ENCODE measurements at regions not wholly inside any gene's neighbourhood (a gene's known extent, or its start where the extent isn't known, plus 50 kb on each side); places are given as distances from the start of the nearest gene placed in this dataset.

DNA sequence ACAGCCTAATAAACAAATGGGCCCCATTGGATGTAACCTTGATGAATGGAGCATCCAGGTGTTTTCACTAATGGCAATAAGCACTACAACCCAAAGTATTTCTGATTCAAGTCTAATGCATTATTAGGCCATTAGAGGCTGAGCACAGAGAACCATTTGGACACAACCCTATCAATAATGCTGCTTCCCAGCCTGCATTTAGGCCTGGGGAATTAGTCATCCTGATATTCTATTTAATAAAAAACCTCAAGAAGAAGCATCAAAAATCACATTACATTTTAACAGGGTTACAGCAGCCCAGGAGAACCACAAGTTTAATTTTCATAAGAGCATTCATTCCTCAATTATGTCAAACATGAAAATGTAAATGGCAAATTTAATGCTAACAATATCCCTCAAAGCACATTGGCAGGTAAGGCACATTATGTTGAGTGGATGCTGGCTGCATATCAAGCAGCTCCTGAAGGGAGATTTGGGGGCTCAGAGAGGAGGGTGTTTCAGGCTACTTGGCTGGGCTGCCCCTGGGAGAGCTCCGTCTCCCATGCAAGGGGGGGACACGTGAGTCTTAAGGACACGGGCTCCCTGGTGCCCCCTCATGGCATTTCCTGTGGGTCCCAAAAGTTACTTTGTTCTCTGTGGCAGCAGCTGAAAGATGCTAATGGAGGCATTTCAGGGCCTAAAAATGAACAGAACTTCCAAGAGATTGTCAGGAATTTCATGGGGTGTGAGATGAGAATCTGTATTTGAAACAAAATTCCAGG is 143.4 kb downstream of the HERPUD2 start:
- no peak overlapping the region for H4K5ac ChIP-seq (ENCODE audit: low read depth, low read length)
- H4K91ac ChIP-seq (ENCODE audit: insufficient read depth, low read depth, low read length) = no peak overlapping the region
- no peak overlapping the region for H2BK5ac ChIP-seq (ENCODE audit: low read depth, low read length, poor library complexity, severe bottlenecking)
- no peaks in the 10 kb centered on the region for H3K4me1 ChIP-seq (ENCODE audit: control insufficient read depth, insufficient read depth, low read length)
- no peak overlapping the region for H3K18ac ChIP-seq (ENCODE audit: low read depth, low read length)
- H2BK20ac ChIP-seq (ENCODE audit: low read depth, low read length) = no peak overlapping the region
- H4K20me1 ChIP-seq (ENCODE audit: insufficient read depth, low read length) = no peaks in the 10 kb centered on the region
- no peaks in the 10 kb centered on the region for H3K9me3 ChIP-seq (ENCODE audit: control insufficient read depth, insufficient read depth, low read length)
- no peak overlapping the region for H3K27ac ChIP-seq (ENCODE audit: insufficient read depth, low read length)
- H3K4ac ChIP-seq (ENCODE audit: low read depth, low read length) = no peak overlapping the region
- no peaks in the 10 kb centered on the region for H3K9me1 ChIP-seq (ENCODE audit: insufficient read depth, low read length)
- in situ Hi-C loops (cut with MboI; ENCODE audit: low sequenced_read_pairs) = no loop called here
- H3K27me3 ChIP-seq (ENCODE audit: control insufficient read depth, insufficient read depth, low read length) = peaks cover 35% of the 10 kb centered on the region
- no peak overlapping the region for H3K9ac ChIP-seq (ENCODE audit: low read depth, low read length)
- H2AFZ ChIP-seq (replicated peaks; ENCODE audit: low read length, poor library complexity) = no peak overlapping the region
- H4K8ac ChIP-seq (ENCODE audit: low read depth in 2 of 2, low read length in 2 of 2) = no peak overlapping the region
- dilution Hi-C loops (cut with HindIII; ENCODE audit: low sequenced_read_pairs, unreplicated experiment) = no loop called here
- H2AK5ac ChIP-seq (ENCODE audit: low read depth, low read length) = no peak overlapping the region
- intact Hi-C loops (cut with micrococcal nuclease) = no loop called here
- no peak overlapping the region for H3K4me3 ChIP-seq (ENCODE audit: insufficient read depth, low read depth, low read length)
- H3K4me2 ChIP-seq (ENCODE audit: low read depth, low read length) = no peak overlapping the region
- WGBS, 2 experiments (ENCODE audit: extremely low coverage in 2 of 2, insufficient read length in 1 of 2) = no CpG with 5 or more reads among the region's 3 CpGs
- no peaks in the 10 kb centered on the region for H3K36me3 ChIP-seq (ENCODE audit: control insufficient read depth, insufficient read depth, low read length)
- no peak overlapping the region for H2BK120ac ChIP-seq (ENCODE audit: low read depth, low read length)
- BruUV-seq (replicated peaks) = no TSS peak
- no peak overlapping the region for H3K14ac ChIP-seq (replicated peaks; ENCODE audit: low read depth, low read length)
- no peak overlapping the region for H3K23ac ChIP-seq (ENCODE audit: low read depth, low read length)
- H2AK9ac ChIP-seq (replicated peaks; ENCODE audit: low read depth, low read length, poor library complexity) = no peak overlapping the region
- ATAC-seq (ENCODE audit: low read depth) (no peak), DNase-seq (no peak)
- ChIA-PET CTCF (no interaction called here), POLR2A (ENCODE audit: unreplicated experiment) (no interaction called here)
- no peaks in the 10 kb centered on the region for H3K79me1 ChIP-seq (ENCODE audit: low read depth in 1 of 2, low read length in 2 of 2)
- TF ChIP-seq, protein P1, sequence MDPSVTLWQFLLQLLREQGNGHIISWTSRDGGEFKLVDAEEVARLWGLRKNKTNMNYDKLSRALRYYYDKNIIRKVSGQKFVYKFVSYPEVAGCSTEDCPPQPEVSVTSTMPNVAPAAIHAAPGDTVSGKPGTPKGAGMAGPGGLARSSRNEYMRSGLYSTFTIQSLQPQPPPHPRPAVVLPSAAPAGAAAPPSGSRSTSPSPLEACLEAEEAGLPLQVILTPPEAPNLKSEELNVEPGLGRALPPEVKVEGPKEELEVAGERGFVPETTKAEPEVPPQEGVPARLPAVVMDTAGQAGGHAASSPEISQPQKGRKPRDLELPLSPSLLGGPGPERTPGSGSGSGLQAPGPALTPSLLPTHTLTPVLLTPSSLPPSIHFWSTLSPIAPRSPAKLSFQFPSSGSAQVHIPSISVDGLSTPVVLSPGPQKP (IDR thresholded peaks at IDR 0.05; ENCODE audit: borderline replicate concordance, low read depth, low read length) = no peak
- no peak for TF ChIP-seq RFX5 (IDR thresholded peaks at IDR 0.05; ENCODE audit: low read depth, low read length)
- TF ChIP-seq, protein P2, sequence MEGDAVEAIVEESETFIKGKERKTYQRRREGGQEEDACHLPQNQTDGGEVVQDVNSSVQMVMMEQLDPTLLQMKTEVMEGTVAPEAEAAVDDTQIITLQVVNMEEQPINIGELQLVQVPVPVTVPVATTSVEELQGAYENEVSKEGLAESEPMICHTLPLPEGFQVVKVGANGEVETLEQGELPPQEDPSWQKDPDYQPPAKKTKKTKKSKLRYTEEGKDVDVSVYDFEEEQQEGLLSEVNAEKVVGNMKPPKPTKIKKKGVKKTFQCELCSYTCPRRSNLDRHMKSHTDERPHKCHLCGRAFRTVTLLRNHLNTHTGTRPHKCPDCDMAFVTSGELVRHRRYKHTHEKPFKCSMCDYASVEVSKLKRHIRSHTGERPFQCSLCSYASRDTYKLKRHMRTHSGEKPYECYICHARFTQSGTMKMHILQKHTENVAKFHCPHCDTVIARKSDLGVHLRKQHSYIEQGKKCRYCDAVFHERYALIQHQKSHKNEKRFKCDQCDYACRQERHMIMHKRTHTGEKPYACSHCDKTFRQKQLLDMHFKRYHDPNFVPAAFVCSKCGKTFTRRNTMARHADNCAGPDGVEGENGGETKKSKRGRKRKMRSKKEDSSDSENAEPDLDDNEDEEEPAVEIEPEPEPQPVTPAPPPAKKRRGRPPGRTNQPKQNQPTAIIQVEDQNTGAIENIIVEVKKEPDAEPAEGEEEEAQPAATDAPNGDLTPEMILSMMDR (conservative IDR thresholded peaks at IDR 0.05; ENCODE audit: low read depth, low read length) = no peak
- TF ChIP-seq CHD1 (IDR thresholded peaks at IDR 0.05; ENCODE audit: low read depth, low read length) = no peak
- TF ChIP-seq BHLHE40 (IDR thresholded peaks at IDR 0.05; ENCODE audit: low read depth, low read length) = no peak
- TF ChIP-seq MAZ (IDR thresholded peaks at IDR 0.05; ENCODE audit: borderline replicate concordance, low read depth, low read length) = no peak
- TF ChIP-seq MXI1 (IDR thresholded peaks at IDR 0.05; ENCODE audit: borderline replicate concordance, low read depth, low read length) = no peak
- TF ChIP-seq MAFK (IDR thresholded peaks at IDR 0.05; ENCODE audit: low read depth, low read length) = no peak
- TF ChIP-seq SMC3 (IDR thresholded peaks at IDR 0.05; ENCODE audit: low read depth, low read length) = no peak
- no peak overlapping the region for H2BK15ac ChIP-seq (ENCODE audit: low read depth, low read length)
- H3K56ac ChIP-seq (ENCODE audit: extremely low read depth, insufficient read depth, low read length) = no peak overlapping the region

Measured in IMR-90 (cell line).